OCI-LY7 (cell line): ENCODE measurements at regions not wholly inside any gene's neighbourhood (a gene's known extent, or its start where the extent isn't known, plus 50 kb on each side); places are given as distances from the start of the nearest gene placed in this dataset. TPM values are rescaled to one million over a fixed set of nuclear protein-coding genes. Genes with fewer than 3 reads are reported as not detected.

Experiments used
- BruUV-seq: library from RNA; stranded (reverse); fragments of 400-500 nt; replicated peaks from 2 replicates; lab custom pipeline; 2021; lab: Mats Ljungman, UMichigan
- CTCF ChIA-PET: fragments of 300-600 bp; sonication (Branson Sonifier 250); formaldehyde crosslinking; loops from one replicate; lab custom pipeline; 2022; ENCODE audit warnings: antibody characterized with exemption; ENCODE audit not compliant: unreplicated experiment; lab: Charles Lee
- POLR2A ChIA-PET: fragments of 300-600 bp; sonication (Branson Sonifier 250); formaldehyde crosslinking; loops from one replicate; lab custom pipeline; 2022; ENCODE audit warnings: antibody characterized with exemption; lab: Charles Lee
- DNase-seq: peaks from one replicate; pipeline ENCODE4 v3.0.0-alpha.2; 2015; ENCODE audit warnings: low spot score
- H2AFZ ChIP-seq: fragments of 200-600 bp; sonication (generic), shearing (Covaris generic); 2 replicates; pipeline ENCODE4 v1.6.1; 2014; ENCODE audit warnings: mild to moderate bottlenecking, antibody characterized with exemption, low read length, moderate library complexity
- H3K27ac ChIP-seq: fragments of 200-600 bp; sonication (generic); 2 replicates; pipeline ENCODE4 v1.5.1; 2014; ENCODE audit warnings: mixed run types, low read depth, mild to moderate bottlenecking, moderate library complexity, low read length, inconsistent platforms; ENCODE audit not compliant: poor library complexity, severe bottlenecking
- H3K36me3 ChIP-seq: fragments of 200-600 bp; sonication (generic); 2 replicates; pipeline ENCODE4 v1.6.1; 2014; ENCODE audit warnings: mild to moderate bottlenecking, antibody characterized with exemption, low read length, moderate library complexity, mixed read lengths; ENCODE audit not compliant: insufficient read depth
- H3K4me1 ChIP-seq: fragments of 200-600 bp; sonication (generic); 2 replicates; pipeline ENCODE4 v1.5.1; 2014; ENCODE audit warnings: mild to moderate bottlenecking, low read length; ENCODE audit not compliant: insufficient read depth, poor library complexity, severe bottlenecking
- H3K4me2 ChIP-seq: fragments of 200-600 bp; sonication (generic); 2 replicates; pipeline ENCODE4 v1.6.1; 2014; ENCODE audit warnings: mild to moderate bottlenecking, low read length
- H3K4me3 ChIP-seq: fragments of 200-600 bp; sonication (generic); 2 replicates; pipeline ENCODE4 v1.5.1; 2014; ENCODE audit warnings: mild to moderate bottlenecking, low read depth, low read length; ENCODE audit not compliant: poor library complexity, severe bottlenecking
- H3K79me2 ChIP-seq: fragments of 200-600 bp; sonication (generic); 2 replicates; pipeline ENCODE4 v1.6.1; 2016; ENCODE audit warnings: low read depth, mild to moderate bottlenecking, low read length, moderate library complexity, mixed read lengths; ENCODE audit not compliant: insufficient read depth
- H3K9me2 ChIP-seq: fragments of 200-600 bp; sonication (generic); 2 replicates; pipeline ENCODE4 v1.6.1; 2016; ENCODE audit warnings: mild to moderate bottlenecking, low read length, mixed read lengths; ENCODE audit not compliant: insufficient read depth
- H3K9me3 ChIP-seq: fragments of 200-600 bp; sonication (generic); 2 replicates; pipeline ENCODE4 v1.6.1; 2014; ENCODE audit warnings: mild to moderate bottlenecking, mixed run types, low read length, mixed read lengths
- H4K20me1 ChIP-seq: fragments of 200-600 bp; sonication (generic); 2 replicates; pipeline ENCODE4 v1.6.1; 2014; ENCODE audit warnings: mild to moderate bottlenecking, antibody characterized with exemption, low read length, moderate library complexity, mixed read lengths; ENCODE audit not compliant: insufficient read depth
- EZH2phosphoT487 ChIP-seq: fragments of 200-600 bp; sonication (generic); IDR thresholded peaks from 2 replicates; pipeline ENCODE4 v1.6.1; 2018; ENCODE audit warnings: low read depth, borderline replicate concordance, mild to moderate bottlenecking, mixed run types, antibody characterized with exemption, low read length, moderate library complexity, mixed read lengths
- intact Hi-C: fragments of 100-400 bp; cut with micrococcal nuclease; formaldehyde crosslinking; loops from one replicate; pipeline ENCODE4 v1.10.0; 2022; ENCODE audit not compliant: unreplicated experiment
- microRNA-seq: library from miRNA; unstranded; fragments of <30 nt; microRNA quantifications from one replicate; pipeline ENCODE4 v1.2.0, GENCODE V29; 2022; ENCODE audit warnings: borderline replicate concordance
- small RNA-seq: library from RNA; depleted of rRNA; stranded (forward); fragments of <200 nt; gene quantifications from one replicate; pipeline ENCODE3, GENCODE V24; 2014
- TF ChIP-seq, protein P1 (sequence below): fragments of 200-600 bp; sonication (generic); conservative IDR thresholded peaks from 2 replicates; pipeline ENCODE4 v1.5.1; 2014; ENCODE audit warnings: mild to moderate bottlenecking, antibody characterized with exemption, low read length, moderate library complexity, mixed read lengths

- CTCF ChIA-PET: no interaction called here
- H3K4me1 ChIP-seq: no peaks in the 10 kb centered on the region
- no peaks in the 10 kb centered on the region for H4K20me1 ChIP-seq
- no peak overlapping the region for H3K27ac ChIP-seq
- H3K4me2 ChIP-seq: no peak overlapping the region
- H3K9me2 ChIP-seq: no peaks in the 10 kb centered on the region
- BruUV-seq: no TSS peak
- TF ChIP-seq, protein P1, sequence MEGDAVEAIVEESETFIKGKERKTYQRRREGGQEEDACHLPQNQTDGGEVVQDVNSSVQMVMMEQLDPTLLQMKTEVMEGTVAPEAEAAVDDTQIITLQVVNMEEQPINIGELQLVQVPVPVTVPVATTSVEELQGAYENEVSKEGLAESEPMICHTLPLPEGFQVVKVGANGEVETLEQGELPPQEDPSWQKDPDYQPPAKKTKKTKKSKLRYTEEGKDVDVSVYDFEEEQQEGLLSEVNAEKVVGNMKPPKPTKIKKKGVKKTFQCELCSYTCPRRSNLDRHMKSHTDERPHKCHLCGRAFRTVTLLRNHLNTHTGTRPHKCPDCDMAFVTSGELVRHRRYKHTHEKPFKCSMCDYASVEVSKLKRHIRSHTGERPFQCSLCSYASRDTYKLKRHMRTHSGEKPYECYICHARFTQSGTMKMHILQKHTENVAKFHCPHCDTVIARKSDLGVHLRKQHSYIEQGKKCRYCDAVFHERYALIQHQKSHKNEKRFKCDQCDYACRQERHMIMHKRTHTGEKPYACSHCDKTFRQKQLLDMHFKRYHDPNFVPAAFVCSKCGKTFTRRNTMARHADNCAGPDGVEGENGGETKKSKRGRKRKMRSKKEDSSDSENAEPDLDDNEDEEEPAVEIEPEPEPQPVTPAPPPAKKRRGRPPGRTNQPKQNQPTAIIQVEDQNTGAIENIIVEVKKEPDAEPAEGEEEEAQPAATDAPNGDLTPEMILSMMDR: no peak
- DNase-seq: no peak
- H3K79me2 ChIP-seq: no peaks in the 10 kb centered on the region
- intact Hi-C loops: no loop called here
- no peaks in the 10 kb centered on the region for H3K36me3 ChIP-seq
- no peak overlapping the region for H2AFZ ChIP-seq
- POLR2A ChIA-PET: interaction anchor here (0.6 kb wide), 1 partner anchor 215 kb away, joined by 3 read pairs; no protein-coding TSS in a partner anchor
- H3K4me3 ChIP-seq: no peak overlapping the region
- H3K9me3 ChIP-seq: no peaks in the 10 kb centered on the region
These were observed 75.1 kb upstream of the LUZP2 start for GRCh38 chr11:24421766-24422165.

DNA sequence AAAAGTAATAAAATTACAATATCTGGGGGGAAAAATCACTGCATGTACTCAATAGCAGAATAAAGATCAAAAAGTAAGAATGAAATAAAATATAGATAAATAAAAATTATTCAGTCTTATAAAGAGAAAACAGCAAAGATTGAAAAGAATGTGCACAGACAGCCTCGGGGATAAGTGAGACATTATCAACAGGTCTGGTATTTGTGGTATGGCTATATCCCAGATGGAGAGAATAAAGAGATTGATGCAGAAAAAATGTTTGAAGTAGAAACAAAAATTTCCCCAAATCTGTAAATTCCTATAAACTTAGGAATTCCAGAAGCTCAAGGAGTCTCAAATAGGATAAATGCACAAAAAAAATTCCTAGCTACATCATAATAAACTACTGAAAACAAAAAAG is 74.5 kb upstream of the LUZP2 start:
- H3K9me3 ChIP-seq: no peaks in the 10 kb centered on the region
- H4K20me1 ChIP-seq: no peaks in the 10 kb centered on the region
- TF ChIP-seq, protein P1: no peak
- no peak for DNase-seq
- H3K79me2 ChIP-seq: no peaks in the 10 kb centered on the region
- no peak overlapping the region for H3K27ac ChIP-seq
- no peak overlapping the region for H3K4me3 ChIP-seq
- H3K36me3 ChIP-seq: no peaks in the 10 kb centered on the region
- ChIA-PET CTCF (no interaction called here), POLR2A (interaction anchor here (0.6 kb wide), 2 partner anchors 10 to 216 kb away, joined by 3 to 4 read pairs; no protein-coding TSS in a partner anchor)
- no peaks in the 10 kb centered on the region for H3K4me1 ChIP-seq
- H2AFZ ChIP-seq: no peak overlapping the region
- intact Hi-C loops: no loop called here
- no peaks in the 10 kb centered on the region for H3K9me2 ChIP-seq
- BruUV-seq: no TSS peak
- no peak overlapping the region for H3K4me2 ChIP-seq

DNA sequence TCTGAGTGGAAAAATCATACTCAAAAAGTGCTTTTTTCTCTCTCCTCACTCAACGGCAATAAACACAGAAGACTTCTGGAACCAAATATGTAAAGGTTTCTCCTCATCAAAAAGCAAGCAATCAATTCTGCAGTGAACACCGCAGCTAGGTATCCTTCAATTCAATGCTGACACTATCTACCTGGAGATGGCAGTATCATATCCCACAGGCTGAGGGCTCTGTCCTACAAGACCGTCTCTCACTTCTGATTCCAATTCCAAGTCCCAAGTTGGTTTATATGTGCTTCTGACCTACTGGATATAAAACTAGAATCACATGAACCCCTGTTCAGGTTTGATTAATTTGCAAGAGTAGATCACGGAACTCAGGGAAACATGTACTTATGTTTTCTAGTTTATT is 59.7 kb upstream of the LUZP2 start:
- Histone ChIP-seq H3K9me2 (no peaks in the 10 kb centered on the region), H3K4me3 (no peak overlapping the region), H3K4me2 (no peak overlapping the region), H3K4me1 (no peaks in the 10 kb centered on the region), H3K27ac (no peak overlapping the region), H3K79me2 (no peaks in the 10 kb centered on the region), H4K20me1 (no peaks in the 10 kb centered on the region), H3K36me3 (no peaks in the 10 kb centered on the region), H3K9me3 (no peaks in the 10 kb centered on the region), H2AFZ (no peak overlapping the region)
- no peak for TF ChIP-seq EZH2phosphoT487
- TF ChIP-seq, protein P1: no peak
- DNase-seq: no peak
- CTCF ChIA-PET: no interaction called here
- POLR2A ChIA-PET: no interaction called here
- intact Hi-C loops: no loop called here
- BruUV-seq: no TSS peak

Small RNA genes lying in the stretch of these regions (microRNA-seq; reads per million reads assigned to microRNA genes)
- gene MIR8054: not detected

Small RNA genes lying in the stretch of these regions (small RNA-seq; reads per million reads assigned to genes)
- gene AC100767.1: not detected
- gene MIR8054: not detected
- gene RNU6-783P: not detected
